Stimulated activated CD4-positive, alpha-beta T cell treated with anti-CD3 and anti-CD28 coated beads, TNF-alpha, amount 100 ng/mL, for 4 hours (primary cell): ENCODE measurements at regions not wholly inside any gene's neighbourhood (a gene's known extent, or its start where the extent isn't known, plus 50 kb on each side); places are given as distances from the start of the nearest gene placed in this dataset.
"Not testable (repeated sequence)": the region's sequence is repeated elsewhere in the genome, so short reads cannot be mapped to it uniquely, and the experiment has no call there.

Source experiments
- DNase-seq, 3 experiments: peaks; one replicate each; pipeline ENCODE4 v3.0.0-alpha.2; 2020; ENCODE audit warnings: low read depth in 3 of 3

DNA sequence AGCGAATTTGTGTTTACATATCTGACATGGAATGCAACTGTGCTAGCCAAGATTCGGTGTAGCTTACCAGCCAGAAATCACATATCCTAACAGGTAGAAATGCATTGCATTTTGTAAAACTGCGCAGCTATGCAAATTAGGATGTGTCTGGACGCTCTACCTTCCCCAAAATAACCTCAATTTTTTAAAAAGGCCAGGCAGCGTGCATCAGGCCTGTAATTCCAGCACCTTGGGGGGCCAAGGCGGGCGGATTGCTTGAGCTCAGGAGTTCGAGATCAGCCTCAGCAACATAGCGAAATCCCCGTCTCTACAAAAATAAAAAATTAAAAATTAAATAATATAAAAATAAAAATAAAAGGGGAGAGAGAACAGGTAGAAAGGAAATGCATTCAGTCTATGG lies 305.0 kb downstream of the TYW1 start:
- no peak for DNase-seq

DNA sequence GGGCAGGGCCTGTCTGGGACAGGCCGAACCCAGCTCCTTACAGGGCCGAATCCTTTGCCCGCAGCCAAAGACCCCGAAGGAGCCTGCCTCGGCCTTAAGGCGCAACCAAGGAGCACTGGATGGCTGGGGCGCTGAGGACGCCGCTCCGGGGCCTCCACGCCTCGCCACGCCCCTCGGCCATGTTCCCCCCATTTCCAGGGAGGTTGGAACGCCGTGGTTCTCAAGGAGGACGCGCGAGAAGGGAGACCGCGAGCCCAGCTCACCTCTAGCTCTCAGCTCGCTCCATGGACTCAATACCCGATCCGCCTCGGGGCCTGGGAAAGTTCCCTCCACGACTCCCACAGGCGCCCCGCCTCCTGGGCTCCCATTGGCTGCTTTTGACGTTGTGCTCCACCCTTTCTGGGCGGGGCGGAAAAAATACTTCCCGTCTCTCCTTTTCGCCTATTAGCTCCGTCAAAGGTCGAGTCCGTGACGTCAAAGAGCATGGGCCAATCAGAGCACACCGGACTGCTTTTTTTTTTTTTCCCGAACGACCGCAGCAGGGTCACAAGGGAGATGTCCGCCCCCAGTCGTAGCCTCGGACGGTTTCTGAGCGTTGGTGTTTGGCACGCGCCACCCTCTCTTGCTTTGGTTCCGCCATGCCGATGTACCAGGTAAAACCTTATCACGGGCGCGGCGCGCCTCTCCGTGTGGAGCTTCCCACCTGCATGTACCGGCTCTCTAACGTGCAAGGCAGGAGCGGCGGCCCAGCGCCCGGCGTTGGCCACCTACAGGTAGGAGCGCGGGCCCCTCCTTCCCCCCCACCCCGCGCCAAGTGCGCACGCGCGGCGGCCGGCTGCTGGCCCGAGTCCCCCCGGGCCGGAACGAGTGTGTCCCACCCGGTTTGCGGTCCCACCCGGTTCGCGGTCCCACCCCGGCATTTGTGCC lies 305.7 kb downstream of the TYW1 start:
- DNase-seq: peak; percentile 92 to 95 (median 95)

DNA sequence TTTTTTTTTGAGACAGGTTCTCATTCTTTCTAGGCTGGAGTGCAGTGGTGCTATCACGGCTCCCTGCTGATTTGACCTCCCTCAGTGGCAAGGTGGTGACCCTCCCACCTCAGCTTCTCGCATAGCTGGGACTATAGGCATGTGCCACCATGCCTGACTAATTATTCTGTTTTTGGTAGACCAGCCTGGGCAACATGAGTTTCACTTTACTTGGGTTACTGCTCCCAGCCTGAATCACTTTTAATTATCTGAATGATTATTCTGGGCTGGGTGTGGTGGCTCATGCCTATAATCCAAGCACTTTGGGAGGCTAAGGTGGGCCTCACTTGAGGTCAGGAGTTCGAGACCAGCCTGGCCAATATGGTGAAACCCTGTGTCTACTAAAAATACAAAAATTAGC lies 308.2 kb downstream of the TYW1 start:
- DNase-seq: not testable (repeated sequence)

DNA sequence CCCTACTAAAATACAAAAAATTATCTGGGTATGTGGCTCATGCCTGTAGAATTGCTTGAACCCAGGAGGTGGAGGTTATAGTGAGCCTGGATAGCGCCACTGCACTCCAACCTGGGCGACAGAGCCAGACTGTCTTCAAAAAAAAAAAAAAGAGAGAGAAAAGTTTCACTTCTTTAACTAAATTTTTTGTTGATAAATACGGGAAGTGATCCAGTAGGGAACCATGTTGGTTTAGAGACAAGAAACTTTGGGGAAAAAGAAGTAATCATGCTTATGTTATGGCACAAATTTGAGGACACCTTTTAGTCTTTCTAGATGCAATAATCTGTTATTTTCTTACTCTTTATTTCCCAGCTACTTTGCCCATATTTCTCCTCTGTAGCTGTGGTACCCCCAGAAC lies 309.7 kb downstream of the TYW1 start:
- no peak for DNase-seq

DNA sequence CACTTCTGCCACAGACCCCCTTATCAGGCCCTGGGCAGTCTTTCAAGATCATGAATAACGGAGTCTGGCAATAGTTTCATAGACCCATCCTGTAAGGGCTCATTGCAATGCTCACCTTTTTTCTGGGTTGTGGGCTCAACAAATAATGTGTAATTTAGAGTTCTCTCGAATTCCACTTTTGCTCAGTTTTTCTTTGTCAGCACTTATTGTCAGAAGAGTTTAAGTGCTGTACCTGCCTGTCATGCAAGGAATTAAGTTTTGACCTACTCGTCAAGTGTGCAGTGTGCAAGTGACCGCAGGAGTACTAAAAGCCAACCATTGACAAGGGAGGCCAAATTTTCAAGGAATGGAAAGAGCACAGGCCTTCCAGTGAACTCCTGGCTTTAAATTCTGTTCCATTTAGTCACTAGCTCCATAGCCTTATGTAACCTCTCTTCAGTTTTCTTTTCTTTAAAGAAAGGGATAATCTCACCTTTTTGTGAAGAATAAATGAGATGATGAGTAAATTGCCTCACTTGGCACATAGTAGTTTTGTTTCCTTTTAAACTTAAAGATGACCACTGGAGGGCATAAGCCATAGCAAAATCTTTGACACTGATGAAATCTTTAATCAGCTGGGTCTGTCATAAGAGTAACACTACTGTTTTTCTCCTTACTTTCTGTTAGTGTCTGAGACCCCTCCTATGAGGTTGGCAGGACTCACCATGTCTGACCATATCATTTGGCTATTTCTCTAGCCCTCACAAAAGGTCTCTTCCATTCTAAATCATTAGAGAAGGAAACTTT lies 313.3 kb downstream of the TYW1 start:
- DNase-seq: no peak

DNA sequence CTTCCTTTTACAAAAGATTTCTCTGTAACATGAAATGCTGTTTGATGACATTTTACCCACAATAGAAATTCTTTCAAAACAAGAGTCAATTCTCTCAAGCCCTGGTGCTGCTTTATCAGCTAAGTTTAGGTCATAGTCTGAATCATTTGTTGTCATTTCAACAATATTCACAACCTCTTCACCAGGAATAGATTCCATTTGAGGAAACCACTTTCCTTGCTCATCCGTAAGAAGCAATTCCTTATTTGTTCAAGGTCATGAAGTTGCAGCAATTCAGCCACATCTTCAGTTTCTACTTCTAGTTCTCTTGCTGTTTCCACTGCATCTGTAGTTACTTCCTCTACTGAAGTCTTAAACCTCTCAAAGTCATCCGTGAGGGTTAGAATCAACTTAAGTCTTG lies 315.3 kb downstream of the TYW1 start:
- DNase-seq: no peak

DNA sequence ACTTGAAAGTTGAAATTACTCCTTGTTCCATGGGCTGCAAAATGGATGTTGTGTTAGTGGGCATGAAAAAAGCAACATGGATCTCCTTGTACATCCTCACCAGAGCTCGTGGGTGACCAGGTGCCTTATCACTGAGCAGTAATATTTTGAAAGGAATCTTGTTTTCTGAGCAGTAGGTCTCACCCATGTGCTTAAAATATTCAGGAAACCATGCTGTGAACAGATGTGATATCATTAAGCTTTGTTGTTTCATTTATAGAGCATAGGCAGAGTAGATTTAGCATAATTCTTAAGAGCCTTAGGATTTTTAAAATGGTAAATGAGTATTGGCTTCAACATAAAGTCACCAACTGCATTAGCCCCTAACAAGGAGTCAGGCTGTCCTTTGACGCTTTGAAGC lies 316.6 kb downstream of the TYW1 start:
- no peak for DNase-seq

DNA sequence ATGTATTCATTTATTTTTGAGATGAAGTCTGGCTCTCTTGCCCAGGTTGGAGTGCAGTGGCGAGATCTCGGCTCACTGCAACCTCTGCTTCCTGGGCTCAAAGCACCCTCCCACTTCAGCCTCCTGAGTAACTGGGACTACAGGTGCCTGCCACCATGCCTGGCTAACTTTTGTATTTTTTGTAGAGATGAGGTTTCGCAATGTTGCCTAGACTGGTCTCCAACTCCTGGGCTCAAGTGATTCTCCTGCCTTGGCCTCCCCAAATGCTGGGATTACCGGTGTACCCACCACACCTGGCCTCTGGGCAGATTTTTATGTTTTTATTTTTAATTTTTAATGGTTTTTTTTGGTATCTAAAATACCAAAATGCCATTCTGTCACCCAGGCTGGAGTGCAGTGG lies 320.3 kb downstream of the TYW1 start:
- not testable (repeated sequence) for DNase-seq

DNA sequence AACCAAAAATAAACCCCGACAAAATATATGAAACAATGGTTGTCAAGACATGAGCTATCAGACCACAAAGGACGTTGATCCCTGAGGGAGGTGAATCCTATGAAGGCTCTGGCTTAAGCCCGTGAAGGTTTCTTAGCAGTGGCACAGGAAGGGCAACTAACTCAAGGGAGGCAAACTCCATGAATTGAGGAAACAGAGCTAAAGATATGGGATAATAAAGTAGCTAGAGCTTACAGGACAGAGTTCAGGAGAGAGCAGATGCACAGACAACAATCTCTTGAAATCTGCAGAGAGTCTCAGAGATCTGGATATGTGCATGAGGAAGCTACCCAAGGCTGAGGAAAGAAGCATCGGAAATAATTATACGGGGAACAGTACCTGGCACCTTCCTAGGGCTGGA lies 331.6 kb downstream of the TYW1 start:
- not testable (repeated sequence) for DNase-seq

DNA sequence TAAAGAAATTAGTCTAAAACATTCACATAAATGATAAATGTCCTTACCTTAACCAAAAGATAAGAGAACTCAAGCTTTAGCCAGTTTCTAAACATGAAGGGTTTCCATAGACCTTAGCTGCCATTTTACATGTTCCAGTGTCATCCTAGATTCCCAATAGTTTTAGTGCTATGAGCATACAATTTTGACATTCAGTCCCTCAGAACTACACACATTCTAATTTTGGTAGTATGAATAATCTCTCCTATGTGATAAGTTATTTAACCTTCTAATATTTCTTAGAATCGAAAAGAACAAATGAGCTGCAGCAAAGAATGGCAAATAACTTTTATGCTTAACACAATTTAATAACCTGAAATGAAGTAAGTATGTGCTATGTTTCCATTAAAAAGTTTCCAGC lies 338.5 kb downstream of the TYW1 start:
- not testable (repeated sequence) for DNase-seq

DNA sequence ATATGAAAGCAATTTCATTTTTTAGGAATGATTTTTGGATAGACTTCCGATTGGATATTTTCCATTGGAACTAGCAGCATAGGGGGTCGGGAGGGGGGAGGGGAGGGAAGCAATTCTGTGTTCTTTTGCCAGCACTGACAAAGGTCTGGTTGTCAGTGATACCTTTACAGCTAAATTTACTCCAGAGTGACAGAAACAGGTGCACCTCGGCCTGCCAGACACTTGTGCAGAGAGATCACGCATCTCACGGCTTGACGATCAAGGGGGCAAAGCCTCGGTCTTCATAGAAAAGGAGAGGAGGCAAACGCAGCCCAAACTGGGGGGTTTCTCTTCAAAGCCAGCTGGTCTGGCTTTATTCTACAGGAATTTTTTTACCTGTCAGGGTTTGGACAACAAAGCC lies 339.0 kb downstream of the TYW1 start:
- DNase-seq: not testable (repeated sequence)

DNA sequence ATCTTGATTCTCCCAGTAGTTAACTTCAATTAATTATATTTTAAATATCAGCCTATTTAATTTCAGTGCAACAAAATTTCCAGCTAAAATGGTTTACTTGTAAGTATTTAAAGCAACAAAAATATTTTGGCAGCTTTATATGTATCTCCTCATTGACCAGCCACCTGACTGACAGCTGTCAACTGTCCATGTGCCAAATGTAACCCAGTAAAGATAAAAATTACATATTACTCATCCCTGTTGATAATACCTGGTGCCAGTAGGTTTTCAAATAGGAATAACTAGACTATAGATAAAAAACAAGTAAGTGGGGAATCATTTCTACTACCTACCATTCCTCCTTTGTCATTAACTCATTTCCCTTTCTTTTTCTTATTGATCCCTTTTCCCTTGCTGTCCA lies 341.9 kb downstream of the TYW1 start:
- not testable (repeated sequence) for DNase-seq

DNA sequence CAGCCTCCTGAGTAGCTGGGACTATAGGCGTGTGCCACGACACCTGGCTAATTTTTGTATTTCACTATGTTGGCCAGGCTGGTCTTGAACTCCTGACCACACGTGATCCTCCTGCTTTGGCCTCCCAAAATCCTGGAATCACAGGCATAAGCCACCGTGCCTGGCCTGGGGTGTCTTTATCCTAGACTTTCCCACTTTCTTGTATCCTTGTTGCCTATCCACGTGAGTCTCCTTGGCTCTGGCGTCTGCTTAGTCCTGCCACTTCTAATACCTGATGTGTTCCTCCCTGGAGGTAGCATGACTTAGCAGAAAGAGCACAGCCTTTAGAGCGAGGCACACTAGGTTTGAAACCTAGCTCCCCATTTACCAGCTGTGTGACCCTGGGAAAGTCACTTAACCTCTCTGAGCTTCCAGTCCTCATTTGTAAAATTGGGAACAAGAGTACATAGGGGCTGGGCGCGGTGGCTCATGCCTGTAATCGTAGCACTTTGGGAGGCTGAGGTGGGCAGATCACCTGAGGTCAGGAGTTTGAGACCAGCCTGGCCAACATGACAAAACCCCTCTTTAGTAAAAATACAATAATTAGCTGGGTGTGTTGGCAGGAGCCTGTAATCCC lies 344.6 kb downstream of the TYW1 start:
- DNase-seq: no peak

DNA sequence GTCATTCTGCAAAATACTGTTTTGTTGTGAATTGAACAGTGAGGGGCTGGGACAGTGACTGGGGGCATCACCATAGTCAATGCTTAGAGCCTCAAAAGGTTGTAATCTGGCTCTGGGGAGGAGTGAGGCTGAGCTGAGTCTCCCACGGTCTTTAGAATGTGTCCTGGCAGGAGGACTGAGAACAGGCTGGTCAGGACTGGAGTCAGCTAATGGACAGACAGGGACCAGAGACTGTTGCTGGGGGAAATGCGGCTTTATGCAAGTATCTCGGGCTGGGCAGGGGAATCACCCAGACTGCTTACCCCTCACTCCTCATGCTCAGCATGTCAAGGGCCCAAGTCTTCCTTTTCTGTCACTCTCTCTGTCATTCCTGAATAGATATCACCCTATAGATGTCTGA lies 346.5 kb downstream of the TYW1 start:
- no peak for DNase-seq

DNA sequence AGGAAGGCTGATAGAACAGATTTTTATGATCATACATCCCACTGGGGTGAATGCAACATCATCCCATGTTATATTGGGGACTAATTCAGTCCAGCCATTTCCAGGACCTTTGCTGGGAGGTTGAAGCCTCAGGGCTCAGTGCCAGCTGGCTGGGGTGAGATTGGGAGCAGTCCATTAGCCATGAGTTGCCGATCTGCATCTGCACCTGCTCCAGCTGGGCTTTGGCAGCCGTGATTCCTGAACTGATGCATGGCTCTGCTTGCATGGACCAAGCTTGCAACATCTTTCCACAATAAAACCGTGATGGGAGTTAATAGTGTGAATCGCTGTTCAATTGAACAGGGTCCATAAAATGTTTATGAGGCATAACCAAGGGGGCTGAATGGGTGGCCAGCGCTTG lies 346.9 kb downstream of the TYW1 start:
- no peak for DNase-seq

DNA sequence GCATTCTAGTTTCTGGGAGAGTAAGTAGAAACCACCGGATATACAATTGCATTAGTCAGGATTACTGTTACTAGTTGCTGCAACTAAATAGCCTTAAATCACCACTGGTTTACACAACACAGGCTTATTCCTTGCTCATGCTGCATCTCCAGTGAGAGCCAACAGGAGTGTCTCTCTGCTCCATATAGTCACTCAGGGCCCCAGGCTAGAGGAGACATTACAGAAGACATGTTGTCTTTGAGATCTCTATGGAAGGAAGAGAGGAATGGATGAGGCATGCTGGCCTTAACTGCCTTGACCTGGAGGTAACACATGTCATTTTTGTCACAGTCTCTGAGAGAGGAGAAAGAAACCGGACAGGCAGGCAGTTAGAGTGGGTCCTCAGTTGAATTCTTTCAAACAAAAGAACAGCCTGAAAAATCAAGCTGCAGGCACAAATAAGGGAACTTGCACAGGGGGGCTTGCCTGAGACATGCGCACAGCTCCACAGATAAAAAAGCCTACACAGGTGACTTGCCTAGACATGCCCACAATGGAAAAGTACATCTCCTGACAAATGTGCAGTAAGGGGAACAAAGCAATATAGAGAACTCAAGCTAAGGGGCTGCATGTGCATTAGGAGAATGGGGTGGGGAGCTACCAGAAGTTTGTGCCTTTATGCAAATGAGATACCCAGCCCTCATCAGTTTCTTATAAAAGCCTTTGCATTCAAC lies 348.0 kb downstream of the TYW1 start:
- DNase-seq: no peak

DNA sequence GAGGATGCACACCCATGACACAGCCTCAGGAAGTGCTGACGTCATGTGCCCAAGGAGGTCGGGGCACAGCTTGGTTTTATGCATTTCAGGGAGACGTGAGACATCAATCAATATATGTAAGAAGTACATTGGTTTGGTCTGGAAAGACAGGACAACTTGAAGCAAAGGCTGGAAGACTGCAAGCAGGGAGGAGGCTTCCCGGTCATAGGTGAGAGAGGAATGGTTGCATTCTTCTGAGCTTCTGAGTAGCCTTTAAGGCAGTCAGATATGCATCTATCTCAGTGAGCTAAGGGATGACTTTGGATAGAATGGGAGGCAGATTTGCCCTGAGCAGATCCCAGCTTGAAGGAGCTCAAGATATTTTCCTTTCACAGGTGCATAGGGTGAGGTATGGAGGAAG lies 349.5 kb downstream of the TYW1 start:
- no peak for DNase-seq

DNA sequence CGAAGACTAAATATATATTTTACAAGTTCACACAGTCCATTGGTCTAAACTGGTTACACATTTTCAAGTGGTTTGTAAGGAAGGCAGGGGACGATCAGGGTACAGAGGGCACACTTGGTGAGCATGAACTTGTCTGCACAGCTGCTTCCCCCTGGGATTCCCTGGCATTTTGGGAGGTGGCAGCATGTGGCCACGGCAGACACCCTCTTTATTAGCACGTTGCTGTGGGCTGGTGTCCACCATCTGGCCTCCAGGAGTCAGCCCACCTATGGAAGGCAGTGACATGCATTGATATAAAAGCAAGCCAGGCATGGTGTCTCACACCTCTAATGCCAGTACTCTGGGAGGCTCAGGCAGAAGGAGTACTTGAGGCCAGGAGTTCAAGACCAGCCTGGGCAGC lies 350.2 kb downstream of the TYW1 start:
- DNase-seq: no peak

DNA sequence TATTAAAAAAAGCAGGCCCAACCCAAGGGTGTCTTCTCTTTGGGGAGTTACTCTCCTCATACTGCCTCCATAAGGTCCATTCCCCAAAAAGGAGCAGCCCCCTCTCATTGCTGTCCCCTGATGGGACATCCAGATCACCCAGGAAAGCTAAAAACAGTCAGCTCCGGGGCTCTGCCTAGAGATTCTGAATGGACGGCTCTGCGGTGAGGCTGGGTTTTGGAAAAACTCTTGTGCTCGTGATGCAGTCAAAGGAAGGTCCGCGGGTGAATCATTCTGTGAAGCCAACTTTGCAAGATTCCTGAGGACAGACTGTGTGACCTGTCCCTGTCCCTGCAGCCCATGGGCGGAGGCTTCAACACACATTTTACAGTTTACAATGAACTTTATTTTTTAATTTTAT lies 351.5 kb downstream of the TYW1 start:
- DNase-seq: no peak

DNA sequence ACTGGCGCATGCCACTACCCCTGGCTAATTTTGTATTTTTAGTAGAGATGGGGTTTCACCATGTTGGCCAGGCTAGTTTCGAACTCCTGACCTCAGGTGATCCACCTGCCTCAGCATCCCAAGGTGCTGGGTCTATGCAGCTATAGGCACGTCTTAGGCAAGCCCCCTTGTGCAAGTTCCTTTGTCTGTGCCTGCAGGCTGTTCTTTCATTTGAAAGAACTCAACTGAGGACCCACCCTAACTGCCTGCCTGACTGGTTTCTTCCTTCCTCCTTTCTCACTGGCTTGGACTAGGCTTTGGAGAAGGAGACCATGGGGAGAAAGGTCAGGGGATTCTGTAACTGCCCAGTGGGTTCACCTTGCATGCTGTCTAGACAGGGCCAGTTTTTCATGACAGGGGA lies 361.0 kb downstream of the TYW1 start:
- not testable (repeated sequence) for DNase-seq

DNA sequence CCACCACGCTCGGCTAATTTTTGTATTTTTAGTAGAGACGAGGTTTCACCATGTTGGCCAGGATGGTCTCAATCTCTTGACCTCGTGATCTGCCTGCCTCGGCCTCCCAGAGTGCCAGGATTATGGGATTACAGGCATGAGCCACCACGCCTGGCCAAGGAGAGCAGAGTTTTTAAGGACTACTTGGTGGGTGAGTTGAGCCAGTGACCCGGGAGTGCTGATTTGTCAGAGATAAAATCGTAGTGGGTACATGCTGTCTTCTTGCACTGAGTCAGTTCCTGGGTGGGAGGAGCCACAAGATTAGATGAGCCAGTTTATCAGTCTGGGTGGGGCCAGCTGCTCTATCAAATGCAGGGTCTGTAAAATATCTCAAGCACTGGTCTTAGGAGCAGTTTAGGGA lies 361.7 kb downstream of the TYW1 start:
- not testable (repeated sequence) for DNase-seq

DNA sequence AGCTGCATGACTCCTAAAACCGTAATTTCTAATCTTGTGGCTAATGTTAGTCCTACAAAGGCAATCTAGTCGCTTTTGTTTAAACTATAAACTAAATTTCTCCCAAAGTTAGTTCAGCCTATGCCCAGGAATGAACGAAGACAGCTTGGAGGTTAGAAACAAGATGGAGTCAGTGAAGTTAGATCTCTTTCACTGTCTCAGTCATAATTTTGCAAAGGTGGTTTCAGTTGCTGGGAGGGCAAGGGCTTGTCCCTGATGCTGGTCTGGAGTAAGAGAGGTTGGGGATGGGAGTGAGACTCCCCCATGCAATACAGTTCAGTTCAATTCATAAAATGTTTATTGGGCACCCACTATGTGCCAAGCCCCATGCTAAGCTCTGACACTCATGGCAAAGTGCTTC lies 362.1 kb downstream of the TYW1 start:
- DNase-seq: not testable (repeated sequence)
